ENCODE measurements at regions not wholly inside any gene's neighbourhood (a gene's known extent, or its start where the extent isn't known, plus 50 kb on each side); places are given as distances from the start of the nearest gene placed in this dataset.

- H3K4me1 ChIP-seq (ENCODE audit: insufficient read depth, low read length): no peaks in the 10 kb centered on the region
- H3K4me3 ChIP-seq (ENCODE audit: low read length): no peak overlapping the region
- no peak overlapping the region for H3K9ac ChIP-seq (ENCODE audit: low read depth, low read length)
- H3K27me3 ChIP-seq (ENCODE audit: insufficient read depth, low read length): no peaks in the 10 kb centered on the region
- no peaks in the 10 kb centered on the region for H3K9me3 ChIP-seq (ENCODE audit: insufficient read depth, low read depth, low read length)
- H3K36me3 ChIP-seq (ENCODE audit: insufficient read depth, low read depth, low read length): no peaks in the 10 kb centered on the region
- H3K27ac ChIP-seq (ENCODE audit: low read length): no peak overlapping the region
Measured at GRCh38 chr22:48545987-48546386, 1281.7 kb downstream of the BRD1 start.

GRCh38 chr22:48541401-48542098, 1286.1 kb downstream of the BRD1 start:
- Histone ChIP-seq H3K4me1 (ENCODE audit: insufficient read depth, low read length) (no peaks in the 10 kb centered on the region), H3K27ac (ENCODE audit: low read length) (no peak overlapping the region), H3K9ac (ENCODE audit: low read depth, low read length) (no peak overlapping the region), H3K4me3 (ENCODE audit: low read length) (no peak overlapping the region), H3K27me3 (ENCODE audit: insufficient read depth, low read length) (no peaks in the 10 kb centered on the region), H3K36me3 (ENCODE audit: insufficient read depth, low read depth, low read length) (no peaks in the 10 kb centered on the region), H3K9me3 (ENCODE audit: insufficient read depth, low read depth, low read length) (no peaks in the 10 kb centered on the region)

GRCh38 chr22:48539261-48539660, 1288.4 kb downstream of the BRD1 start:
- no peaks in the 10 kb centered on the region for H3K27me3 ChIP-seq (ENCODE audit: insufficient read depth, low read length)
- H3K27ac ChIP-seq (ENCODE audit: low read length): no peak overlapping the region
- H3K4me3 ChIP-seq (ENCODE audit: low read length): no peak overlapping the region
- H3K4me1 ChIP-seq (ENCODE audit: insufficient read depth, low read length): no peaks in the 10 kb centered on the region
- no peak overlapping the region for H3K9ac ChIP-seq (ENCODE audit: low read depth, low read length)
- no peaks in the 10 kb centered on the region for H3K36me3 ChIP-seq (ENCODE audit: insufficient read depth, low read depth, low read length)
- H3K9me3 ChIP-seq (ENCODE audit: insufficient read depth, low read depth, low read length): no peaks in the 10 kb centered on the region

GRCh38 chr22:48538291-48538820, 1289.3 kb downstream of the BRD1 start:
- Histone ChIP-seq H3K36me3 (ENCODE audit: insufficient read depth, low read depth, low read length) (no peaks in the 10 kb centered on the region), H3K27me3 (ENCODE audit: insufficient read depth, low read length) (no peaks in the 10 kb centered on the region), H3K9ac (ENCODE audit: low read depth, low read length) (no peak overlapping the region), H3K4me3 (ENCODE audit: low read length) (no peak overlapping the region), H3K27ac (ENCODE audit: low read length) (no peak overlapping the region), H3K9me3 (ENCODE audit: insufficient read depth, low read depth, low read length) (no peaks in the 10 kb centered on the region), H3K4me1 (ENCODE audit: insufficient read depth, low read length) (no peaks in the 10 kb centered on the region)

- H3K9ac ChIP-seq (ENCODE audit: low read depth, low read length): no peak overlapping the region
- no peaks in the 10 kb centered on the region for H3K4me1 ChIP-seq (ENCODE audit: insufficient read depth, low read length)
- no peaks in the 10 kb centered on the region for H3K36me3 ChIP-seq (ENCODE audit: insufficient read depth, low read depth, low read length)
- no peak overlapping the region for H3K4me3 ChIP-seq (ENCODE audit: low read length)
- H3K27me3 ChIP-seq (ENCODE audit: insufficient read depth, low read length): no peaks in the 10 kb centered on the region
- no peak overlapping the region for H3K27ac ChIP-seq (ENCODE audit: low read length)
- H3K9me3 ChIP-seq (ENCODE audit: insufficient read depth, low read depth, low read length): no peaks in the 10 kb centered on the region
Measured at GRCh38 chr22:48537343-48537680, 1290.4 kb downstream of the BRD1 start.

- no peaks in the 10 kb centered on the region for H3K9me3 ChIP-seq (ENCODE audit: insufficient read depth, low read depth, low read length)
- H3K27ac ChIP-seq (ENCODE audit: low read length): no peak overlapping the region
- no peak overlapping the region for H3K9ac ChIP-seq (ENCODE audit: low read depth, low read length)
- no peak overlapping the region for H3K4me3 ChIP-seq (ENCODE audit: low read length)
- no peaks in the 10 kb centered on the region for H3K27me3 ChIP-seq (ENCODE audit: insufficient read depth, low read length)
- no peaks in the 10 kb centered on the region for H3K4me1 ChIP-seq (ENCODE audit: insufficient read depth, low read length)
- no peaks in the 10 kb centered on the region for H3K36me3 ChIP-seq (ENCODE audit: insufficient read depth, low read depth, low read length)
Measured at GRCh38 chr22:48536541-48537342, 1290.9 kb downstream of the BRD1 start.

GRCh38 chr22:48535868-48536540, 1291.7 kb downstream of the BRD1 start:
- Histone ChIP-seq H3K9ac (ENCODE audit: low read depth, low read length) (no peak overlapping the region), H3K27ac (ENCODE audit: low read length) (no peak overlapping the region), H3K36me3 (ENCODE audit: insufficient read depth, low read depth, low read length) (no peaks in the 10 kb centered on the region), H3K27me3 (ENCODE audit: insufficient read depth, low read length) (no peaks in the 10 kb centered on the region), H3K9me3 (ENCODE audit: insufficient read depth, low read depth, low read length) (no peaks in the 10 kb centered on the region), H3K4me3 (ENCODE audit: low read length) (no peak overlapping the region), H3K4me1 (ENCODE audit: insufficient read depth, low read length) (no peaks in the 10 kb centered on the region)

GRCh38 chr22:48534395-48534958, 1293.2 kb downstream of the BRD1 start:
- Histone ChIP-seq H3K9ac (ENCODE audit: low read depth, low read length) (no peak overlapping the region), H3K27ac (ENCODE audit: low read length) (no peak overlapping the region), H3K36me3 (ENCODE audit: insufficient read depth, low read depth, low read length) (no peaks in the 10 kb centered on the region), H3K9me3 (ENCODE audit: insufficient read depth, low read depth, low read length) (no peaks in the 10 kb centered on the region), H3K4me1 (ENCODE audit: insufficient read depth, low read length) (no peaks in the 10 kb centered on the region), H3K27me3 (ENCODE audit: insufficient read depth, low read length) (no peaks in the 10 kb centered on the region), H3K4me3 (ENCODE audit: low read length) (no peak overlapping the region)

- no peaks in the 10 kb centered on the region for H3K36me3 ChIP-seq (ENCODE audit: insufficient read depth, low read depth, low read length)
- no peak overlapping the region for H3K9ac ChIP-seq (ENCODE audit: low read depth, low read length)
- no peaks in the 10 kb centered on the region for H3K9me3 ChIP-seq (ENCODE audit: insufficient read depth, low read depth, low read length)
- no peaks in the 10 kb centered on the region for H3K27me3 ChIP-seq (ENCODE audit: insufficient read depth, low read length)
- no peaks in the 10 kb centered on the region for H3K4me1 ChIP-seq (ENCODE audit: insufficient read depth, low read length)
- H3K4me3 ChIP-seq (ENCODE audit: low read length): no peak overlapping the region
- H3K27ac ChIP-seq (ENCODE audit: low read length): no peak overlapping the region
Measured at GRCh38 chr22:48532986-48533385, 1294.7 kb downstream of the BRD1 start.

- Histone ChIP-seq H3K9ac (ENCODE audit: low read depth, low read length) (no peak overlapping the region), H3K27me3 (ENCODE audit: insufficient read depth, low read length) (no peaks in the 10 kb centered on the region), H3K4me3 (ENCODE audit: low read length) (no peak overlapping the region), H3K9me3 (ENCODE audit: insufficient read depth, low read depth, low read length) (no peaks in the 10 kb centered on the region), H3K4me1 (ENCODE audit: insufficient read depth, low read length) (no peaks in the 10 kb centered on the region), H3K36me3 (ENCODE audit: insufficient read depth, low read depth, low read length) (no peaks in the 10 kb centered on the region), H3K27ac (ENCODE audit: low read length) (no peak overlapping the region)
Measured at GRCh38 chr22:48531761-48532435, 1295.8 kb downstream of the BRD1 start.

GRCh38 chr22:48531108-48531507, 1296.6 kb downstream of the BRD1 start:
- H3K36me3 ChIP-seq (ENCODE audit: insufficient read depth, low read depth, low read length): no peaks in the 10 kb centered on the region
- H3K27me3 ChIP-seq (ENCODE audit: insufficient read depth, low read length): no peaks in the 10 kb centered on the region
- no peak overlapping the region for H3K4me3 ChIP-seq (ENCODE audit: low read length)
- H3K4me1 ChIP-seq (ENCODE audit: insufficient read depth, low read length): no peaks in the 10 kb centered on the region
- H3K9me3 ChIP-seq (ENCODE audit: insufficient read depth, low read depth, low read length): no peaks in the 10 kb centered on the region
- H3K9ac ChIP-seq (ENCODE audit: low read depth, low read length): no peak overlapping the region
- no peak overlapping the region for H3K27ac ChIP-seq (ENCODE audit: low read length)

Measured in iPS-20b (cell line).